GM19372 (cell line): ENCODE measurements at regions not wholly inside any gene's neighbourhood (a gene's known extent, or its start where the extent isn't known, plus 50 kb on each side); places are given as distances from the start of the nearest gene placed in this dataset.
A peak's percentile ranks its signal among the peaks of the same experiment; 100 is the strongest.

Experiments
- ATAC-seq: cut with Tn5 transposase; IDR thresholded peaks from one replicate; pipeline ENCODE4 v1.9.1; 2021; ENCODE audit warnings: mild to moderate bottlenecking, low read depth, moderate library complexity; ENCODE audit not compliant: unreplicated experiment

GRCh38 chr18:10368456-10369453 is 85.7 kb upstream of the APCDD1 start:
- ATAC-seq: no peak

- no peak for ATAC-seq
Observed at GRCh38 chr18:10370716-10371115, 83.7 kb upstream of the APCDD1 start.

- no peak for ATAC-seq
Observed at GRCh38 chr18:10371165-10371564, 83.3 kb upstream of the APCDD1 start.

GRCh38 chr18:10374195-10374594 is 80.2 kb upstream of the APCDD1 start:
- ATAC-seq: no peak

- no peak for ATAC-seq
Observed at GRCh38 chr18:10374636-10375293, 79.7 kb upstream of the APCDD1 start.

- no peak for ATAC-seq
Observed at GRCh38 chr18:10376731-10377130, 77.7 kb upstream of the APCDD1 start.

- no peak for ATAC-seq
Observed at GRCh38 chr18:10377956-10378355, 76.5 kb upstream of the APCDD1 start.

GRCh38 chr18:10378688-10379420 is 75.6 kb upstream of the APCDD1 start:
- ATAC-seq: no peak

- ATAC-seq: no peak
Observed at GRCh38 chr18:10379522-10379921, 74.9 kb upstream of the APCDD1 start.

GRCh38 chr18:10381516-10381915 is 72.9 kb upstream of the APCDD1 start:
- no peak for ATAC-seq

- ATAC-seq: no peak
Observed at GRCh38 chr18:10381951-10382350, 72.5 kb upstream of the APCDD1 start.

- no peak for ATAC-seq
Observed at GRCh38 chr18:10386049-10386448, 68.4 kb upstream of the APCDD1 start.

- no peak for ATAC-seq
Observed at GRCh38 chr18:10386956-10387355, 67.5 kb upstream of the APCDD1 start.

- ATAC-seq: no peak
Observed at GRCh38 chr18:10387399-10387798, 67.0 kb upstream of the APCDD1 start.

GRCh38 chr18:10388373-10388772 is 66.1 kb upstream of the APCDD1 start:
- ATAC-seq: no peak

GRCh38 chr18:10391506-10391905 is 62.9 kb upstream of the APCDD1 start:
- ATAC-seq: peak; percentile 80

GRCh38 chr18:10397004-10397403 is 57.4 kb upstream of the APCDD1 start:
- no peak for ATAC-seq

- no peak for ATAC-seq
Observed at GRCh38 chr18:10398571-10398970, 55.9 kb upstream of the APCDD1 start.

- no peak for ATAC-seq
Observed at GRCh38 chr18:10399465-10399864, 55.0 kb upstream of the APCDD1 start.

- ATAC-seq: no peak
Observed at GRCh38 chr18:10400534-10401307, 53.7 kb upstream of the APCDD1 start.
